ENCODE measurements at regions not wholly inside any gene's neighbourhood (a gene's known extent, or its start where the extent isn't known, plus 50 kb on each side); places are given as distances from the start of the nearest gene placed in this dataset.
A peak's percentile ranks its signal among the peaks of the same experiment; 100 is the strongest.

- peak; percentile 49 for DNase-seq (ENCODE audit: low read depth)
- TF ChIP-seq, protein P1, sequence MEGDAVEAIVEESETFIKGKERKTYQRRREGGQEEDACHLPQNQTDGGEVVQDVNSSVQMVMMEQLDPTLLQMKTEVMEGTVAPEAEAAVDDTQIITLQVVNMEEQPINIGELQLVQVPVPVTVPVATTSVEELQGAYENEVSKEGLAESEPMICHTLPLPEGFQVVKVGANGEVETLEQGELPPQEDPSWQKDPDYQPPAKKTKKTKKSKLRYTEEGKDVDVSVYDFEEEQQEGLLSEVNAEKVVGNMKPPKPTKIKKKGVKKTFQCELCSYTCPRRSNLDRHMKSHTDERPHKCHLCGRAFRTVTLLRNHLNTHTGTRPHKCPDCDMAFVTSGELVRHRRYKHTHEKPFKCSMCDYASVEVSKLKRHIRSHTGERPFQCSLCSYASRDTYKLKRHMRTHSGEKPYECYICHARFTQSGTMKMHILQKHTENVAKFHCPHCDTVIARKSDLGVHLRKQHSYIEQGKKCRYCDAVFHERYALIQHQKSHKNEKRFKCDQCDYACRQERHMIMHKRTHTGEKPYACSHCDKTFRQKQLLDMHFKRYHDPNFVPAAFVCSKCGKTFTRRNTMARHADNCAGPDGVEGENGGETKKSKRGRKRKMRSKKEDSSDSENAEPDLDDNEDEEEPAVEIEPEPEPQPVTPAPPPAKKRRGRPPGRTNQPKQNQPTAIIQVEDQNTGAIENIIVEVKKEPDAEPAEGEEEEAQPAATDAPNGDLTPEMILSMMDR (conservative IDR thresholded peaks at IDR 0.05; ENCODE audit: low read depth, low read length): peak; percentile 75
- H3K4me3 ChIP-seq (ENCODE audit: low read depth, low read length): no peak overlapping the region
Observed at GRCh38 chr9:12640016-12640587, 53.1 kb upstream of the TYRP1 start.

DNA sequence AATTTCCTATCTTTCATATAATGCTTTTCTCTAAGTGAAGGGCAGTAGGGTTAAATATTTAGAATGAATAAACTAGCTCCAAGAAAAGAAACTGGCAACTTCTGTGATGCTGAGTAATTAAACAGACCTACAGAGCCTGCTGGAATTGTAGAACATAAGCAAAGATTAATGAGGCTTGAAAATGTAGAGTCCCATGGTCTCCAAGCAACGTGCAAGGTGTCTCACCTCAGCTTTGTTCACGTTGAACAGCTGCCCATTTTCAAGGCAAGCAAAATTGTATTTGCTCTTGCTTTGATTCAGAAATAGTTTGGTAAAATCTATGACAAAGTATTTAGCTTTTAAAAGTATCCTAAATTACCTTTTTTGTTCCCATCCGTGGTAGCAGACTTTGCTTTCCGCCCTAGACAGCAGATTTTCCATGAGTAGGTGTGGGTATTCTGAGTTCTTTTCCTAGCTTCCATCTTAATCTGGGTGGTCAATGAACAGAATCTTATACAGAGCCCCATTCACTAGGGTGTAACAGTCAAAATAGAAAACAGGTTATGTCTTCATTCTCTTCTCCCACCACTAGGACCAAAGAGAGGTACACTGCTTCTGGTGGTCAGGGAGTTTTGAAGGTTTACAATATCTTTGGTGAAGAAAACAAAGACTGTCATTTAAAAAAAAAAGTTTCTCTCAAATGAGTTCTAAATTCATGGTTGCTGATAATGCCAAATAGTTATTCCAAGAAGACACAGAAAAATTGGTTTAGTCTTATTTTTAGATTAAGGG, 52.1 kb upstream of the TYRP1 start:
- TF ChIP-seq, protein P1 (conservative IDR thresholded peaks at IDR 0.05; ENCODE audit: low read depth, low read length): peak; percentile 3
- H3K4me3 ChIP-seq (ENCODE audit: low read depth, low read length): no peak overlapping the region
- DNase-seq (ENCODE audit: low read depth): peak; percentile 50
